ENCODE measurements at regions not wholly inside any gene's neighbourhood (a gene's known extent, or its start where the extent isn't known, plus 50 kb on each side); places are given as distances from the start of the nearest gene placed in this dataset.

DNA sequence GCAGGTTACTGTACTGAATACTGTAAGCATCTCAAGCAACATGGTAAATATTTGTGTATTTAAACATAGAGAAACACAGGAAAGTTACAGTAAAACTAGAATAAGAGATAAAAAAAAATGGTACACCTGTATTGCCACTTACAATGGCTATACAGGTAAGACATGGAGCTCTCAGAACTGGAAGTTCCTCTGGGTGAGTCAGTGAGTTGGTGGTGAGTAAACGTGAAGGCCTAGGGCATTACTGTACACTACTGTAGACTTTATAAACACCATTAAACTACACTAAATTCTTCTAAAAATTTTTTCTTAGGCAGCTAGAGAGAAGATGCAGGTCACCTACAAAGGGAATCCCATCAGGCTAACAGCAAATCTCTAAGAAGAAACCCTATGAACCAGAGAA, 872.9 kb downstream of the TAF11L14 start:
- 85% methylated on average over 1 of the region's 1 CpG for WGBS (ENCODE audit: low lambda C conversion rate, missing lambda C conversion rate)

GRCh38 chr5:18517641-18518380, 883.6 kb downstream of the TAF11L14 start:
- H3K4me2 ChIP-seq, result no peak overlapping the region
- H3K9me2 ChIP-seq (replicated peaks; ENCODE audit: insufficient read depth), result no peaks in the 10 kb centered on the region
- no peak overlapping the region for H3K4me3 ChIP-seq
- no peaks in the 10 kb centered on the region for H3K4me1 ChIP-seq (ENCODE audit: insufficient read depth)
- WGBS (ENCODE audit: low lambda C conversion rate, missing lambda C conversion rate), result 93% methylated on average over 6 of the region's 6 CpGs
- TF ChIP-seq EZH2 (IDR thresholded peaks at IDR 0.05; ENCODE audit: borderline replicate concordance), result no peak
- TF ChIP-seq CTCF (IDR thresholded peaks at IDR 0.05; ENCODE audit: poor library complexity), result no peak
- no peak for TF ChIP-seq EZH2phosphoT487 (IDR thresholded peaks at IDR 0.05; ENCODE audit: low read depth, severe bottlenecking, unreplicated experiment)
- no peak overlapping the region for H2AFZ ChIP-seq
- H3K27me3 ChIP-seq, result no peaks in the 10 kb centered on the region
- no peaks in the 10 kb centered on the region for H4K20me1 ChIP-seq (ENCODE audit: insufficient read depth, poor library complexity, severe bottlenecking)
- no peaks in the 10 kb centered on the region for H3K36me3 ChIP-seq (replicated peaks; ENCODE audit: insufficient read depth, low read depth)
- no peaks in the 10 kb centered on the region for H3K9me3 ChIP-seq (ENCODE audit: low read depth)
- no peaks in the 10 kb centered on the region for H3K79me2 ChIP-seq
- H3K27ac ChIP-seq, result no peak overlapping the region
- no peak for DNase-seq (ENCODE audit: low spot score)

More for the DNA sequence above, 872.9 kb downstream of the TAF11L14 start:
- no peak for DNase-seq (ENCODE audit: low spot score)
- Histone ChIP-seq H3K4me3 (no peak overlapping the region), H3K9me2 (replicated peaks; ENCODE audit: insufficient read depth) (no peaks in the 10 kb centered on the region), H3K36me3 (replicated peaks; ENCODE audit: insufficient read depth, low read depth) (no peaks in the 10 kb centered on the region), H4K20me1 (ENCODE audit: insufficient read depth, poor library complexity, severe bottlenecking) (no peaks in the 10 kb centered on the region), H3K9me3 (ENCODE audit: low read depth) (no peaks in the 10 kb centered on the region), H3K4me1 (ENCODE audit: insufficient read depth) (no peaks in the 10 kb centered on the region), H3K79me2 (no peaks in the 10 kb centered on the region), H2AFZ (no peak overlapping the region), H3K27me3 (no peaks in the 10 kb centered on the region), H3K27ac (no peak overlapping the region), H3K4me2 (no peak overlapping the region)
- TF ChIP-seq EZH2 (IDR thresholded peaks at IDR 0.05; ENCODE audit: borderline replicate concordance) (no peak), EZH2phosphoT487 (IDR thresholded peaks at IDR 0.05; ENCODE audit: low read depth, severe bottlenecking, unreplicated experiment) (no peak), CTCF (IDR thresholded peaks at IDR 0.05; ENCODE audit: poor library complexity) (no peak)

DNA sequence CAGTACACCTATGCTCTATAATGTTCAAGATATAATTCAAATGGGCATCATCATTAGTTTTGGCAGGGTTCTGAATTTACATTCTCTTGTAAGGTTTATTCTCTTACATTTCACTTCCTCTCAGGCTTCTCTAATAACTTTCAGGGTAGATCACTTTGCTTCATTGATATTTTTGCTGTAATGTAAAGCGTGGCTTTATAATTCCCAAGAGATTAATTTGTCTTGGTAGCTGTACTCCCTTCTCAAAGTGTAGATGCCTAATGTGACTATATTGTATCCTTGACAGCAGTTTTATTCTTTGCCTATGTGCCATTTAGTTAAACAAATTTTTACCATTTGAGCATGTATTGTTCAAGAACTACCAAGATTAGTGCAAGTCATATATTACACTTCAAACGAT, 889.1 kb downstream of the TAF11L14 start:
- 84% methylated on average over 2 of the region's 2 CpGs for WGBS (ENCODE audit: low lambda C conversion rate, missing lambda C conversion rate)
- Histone ChIP-seq H3K4me3 (no peak overlapping the region), H3K27me3 (no peaks in the 10 kb centered on the region), H3K4me2 (no peak overlapping the region), H3K9me3 (ENCODE audit: low read depth) (no peaks in the 10 kb centered on the region), H4K20me1 (ENCODE audit: insufficient read depth, poor library complexity, severe bottlenecking) (no peaks in the 10 kb centered on the region), H3K4me1 (ENCODE audit: insufficient read depth) (no peaks in the 10 kb centered on the region), H3K27ac (no peak overlapping the region), H3K9me2 (replicated peaks; ENCODE audit: insufficient read depth) (no peaks in the 10 kb centered on the region), H2AFZ (no peak overlapping the region), H3K36me3 (replicated peaks; ENCODE audit: insufficient read depth, low read depth) (no peaks in the 10 kb centered on the region), H3K79me2 (no peaks in the 10 kb centered on the region)
- DNase-seq (ENCODE audit: low spot score), result no peak
- TF ChIP-seq EZH2 (IDR thresholded peaks at IDR 0.05; ENCODE audit: borderline replicate concordance) (no peak), EZH2phosphoT487 (IDR thresholded peaks at IDR 0.05; ENCODE audit: low read depth, severe bottlenecking, unreplicated experiment) (no peak), CTCF (IDR thresholded peaks at IDR 0.05; ENCODE audit: poor library complexity) (no peak)
